AG04449 (cell line): ENCODE measurements at regions not wholly inside any gene's neighbourhood (a gene's known extent, or its start where the extent isn't known, plus 50 kb on each side); places are given as distances from the start of the nearest gene placed in this dataset.

ENCODE experiments used
- CTCF ChIA-PET: fragments of 350-600 bp; formaldehyde crosslinking; extraction: SDS; loops from one replicate; lab custom pipeline; 2021; ENCODE audit warnings: antibody characterized with exemption; lab: Yijun Ruan, JAX
- POLR2A ChIA-PET: fragments of 400-600, 350-600 bp; formaldehyde crosslinking; extraction: SDS; loops from one replicate; lab custom pipeline; 2020; ENCODE audit warnings: antibody characterized with exemption, inconsistent platforms; lab: Yijun Ruan, JAX
- DNase-seq: peaks from one replicate; pipeline ENCODE4 v3.0.0-alpha.2; 2010; ENCODE audit warnings: low read depth, low spot score
- H3K4me3 ChIP-seq: 2 replicates; pipeline ENCODE4 v1.5.1; 2011; ENCODE audit warnings: low read depth, mild to moderate bottlenecking, control low read depth, low read length
- TF ChIP-seq, protein P1 (sequence below): IDR thresholded peaks from one replicate; pipeline ENCODE4 v1.5.1; 2011; ENCODE audit warnings: mild to moderate bottlenecking, moderate library complexity, low read length, control low read depth, inconsistent platforms; ENCODE audit not compliant: insufficient read depth; ENCODE audit errors: missing control alignments

- H3K4me3 ChIP-seq: no peak overlapping the region
- POLR2A ChIA-PET: no interaction called here
- no peak for DNase-seq
- TF ChIP-seq, protein P1, sequence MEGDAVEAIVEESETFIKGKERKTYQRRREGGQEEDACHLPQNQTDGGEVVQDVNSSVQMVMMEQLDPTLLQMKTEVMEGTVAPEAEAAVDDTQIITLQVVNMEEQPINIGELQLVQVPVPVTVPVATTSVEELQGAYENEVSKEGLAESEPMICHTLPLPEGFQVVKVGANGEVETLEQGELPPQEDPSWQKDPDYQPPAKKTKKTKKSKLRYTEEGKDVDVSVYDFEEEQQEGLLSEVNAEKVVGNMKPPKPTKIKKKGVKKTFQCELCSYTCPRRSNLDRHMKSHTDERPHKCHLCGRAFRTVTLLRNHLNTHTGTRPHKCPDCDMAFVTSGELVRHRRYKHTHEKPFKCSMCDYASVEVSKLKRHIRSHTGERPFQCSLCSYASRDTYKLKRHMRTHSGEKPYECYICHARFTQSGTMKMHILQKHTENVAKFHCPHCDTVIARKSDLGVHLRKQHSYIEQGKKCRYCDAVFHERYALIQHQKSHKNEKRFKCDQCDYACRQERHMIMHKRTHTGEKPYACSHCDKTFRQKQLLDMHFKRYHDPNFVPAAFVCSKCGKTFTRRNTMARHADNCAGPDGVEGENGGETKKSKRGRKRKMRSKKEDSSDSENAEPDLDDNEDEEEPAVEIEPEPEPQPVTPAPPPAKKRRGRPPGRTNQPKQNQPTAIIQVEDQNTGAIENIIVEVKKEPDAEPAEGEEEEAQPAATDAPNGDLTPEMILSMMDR: no peak
- CTCF ChIA-PET: no interaction called here
Observed at GRCh38 chr5:29252390-29252789, 1941.1 kb upstream of the CDH6 start.

DNA sequence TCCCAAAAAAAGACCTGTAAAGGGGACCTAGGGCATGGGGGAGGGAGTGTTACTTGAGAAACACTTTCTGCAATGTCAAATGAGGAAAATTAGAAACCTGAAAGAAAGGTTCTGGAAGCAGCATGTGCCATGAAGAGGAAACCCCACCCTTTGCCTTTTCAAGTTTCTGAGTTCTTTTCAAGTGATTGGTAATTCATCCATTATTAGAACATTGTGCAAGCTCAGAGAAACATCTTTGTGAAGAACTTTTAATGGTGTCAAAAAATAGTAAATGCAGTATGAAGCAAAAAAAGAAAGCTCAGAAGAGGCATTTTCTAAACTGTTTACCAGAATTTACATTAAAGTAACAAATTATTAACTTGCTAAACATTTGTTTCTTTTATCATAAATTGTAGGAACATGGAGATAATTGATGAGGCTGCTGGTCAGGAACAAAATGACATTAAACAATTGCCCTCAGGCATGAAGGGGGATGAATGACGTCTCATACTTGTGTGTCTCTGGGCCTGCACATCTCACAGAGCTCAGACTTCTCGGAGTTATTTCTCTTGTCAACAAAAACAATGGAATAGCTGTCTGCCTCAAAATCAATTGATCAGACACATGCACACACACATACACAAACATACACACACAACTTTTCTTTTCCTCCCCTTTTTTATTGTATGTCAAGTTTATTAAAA is 1946.0 kb upstream of the CDH6 start:
- ChIA-PET POLR2A (no interaction called here), CTCF (no interaction called here)
- H3K4me3 ChIP-seq: no peak overlapping the region
- TF ChIP-seq, protein P1: no peak
- no peak for DNase-seq

DNA sequence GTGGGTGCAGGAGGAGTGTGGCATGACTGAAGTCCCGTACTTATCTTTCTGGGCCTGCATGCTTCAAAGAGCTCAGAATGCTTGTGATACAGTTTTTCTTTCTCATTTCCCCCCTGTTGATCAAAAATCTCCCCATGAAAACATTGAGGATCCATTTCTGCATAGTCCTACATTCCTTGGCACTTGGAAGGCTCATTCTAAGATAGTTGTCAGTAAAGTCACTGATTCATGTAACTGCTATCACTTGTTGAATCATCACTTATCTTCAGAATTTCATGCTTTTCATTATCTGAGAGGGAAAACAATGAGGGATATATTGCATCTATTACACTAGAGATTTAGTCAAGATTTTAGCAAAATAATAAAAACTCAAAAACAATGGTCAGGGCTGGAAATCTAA is 1953.1 kb upstream of the CDH6 start:
- CTCF ChIA-PET: no interaction called here
- POLR2A ChIA-PET: no interaction called here
- H3K4me3 ChIP-seq: no peak overlapping the region
- DNase-seq: no peak
- TF ChIP-seq, protein P1: no peak

DNA sequence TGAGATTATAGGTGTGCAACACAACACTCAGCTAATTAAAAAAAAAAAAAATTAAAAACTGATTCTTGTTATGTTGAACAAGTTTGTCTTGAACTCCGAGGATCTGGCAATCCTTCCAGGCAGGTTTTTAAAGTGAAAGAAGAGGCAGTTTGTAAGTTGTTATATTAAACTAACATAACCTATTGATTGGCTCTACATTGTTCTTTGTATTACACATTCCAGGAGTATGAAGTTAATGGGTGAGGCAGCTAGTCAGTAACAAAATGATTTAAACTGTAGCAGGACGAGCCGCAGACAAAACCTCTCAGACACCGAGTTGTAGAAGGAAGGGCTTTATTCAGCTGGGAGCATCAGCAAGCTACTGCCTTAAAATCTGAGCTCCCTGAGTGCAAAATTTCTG is 1953.9 kb upstream of the CDH6 start:
- POLR2A ChIA-PET: no interaction called here
- DNase-seq: no peak
- H3K4me3 ChIP-seq: no peak overlapping the region
- TF ChIP-seq, protein P1: no peak
- CTCF ChIA-PET: no interaction called here

GRCh38 chr5:29238115-29238514 is 1955.4 kb upstream of the CDH6 start:
- ChIA-PET CTCF (no interaction called here), POLR2A (no interaction called here)
- TF ChIP-seq, protein P1: no peak
- H3K4me3 ChIP-seq: no peak overlapping the region
- no peak for DNase-seq

DNA sequence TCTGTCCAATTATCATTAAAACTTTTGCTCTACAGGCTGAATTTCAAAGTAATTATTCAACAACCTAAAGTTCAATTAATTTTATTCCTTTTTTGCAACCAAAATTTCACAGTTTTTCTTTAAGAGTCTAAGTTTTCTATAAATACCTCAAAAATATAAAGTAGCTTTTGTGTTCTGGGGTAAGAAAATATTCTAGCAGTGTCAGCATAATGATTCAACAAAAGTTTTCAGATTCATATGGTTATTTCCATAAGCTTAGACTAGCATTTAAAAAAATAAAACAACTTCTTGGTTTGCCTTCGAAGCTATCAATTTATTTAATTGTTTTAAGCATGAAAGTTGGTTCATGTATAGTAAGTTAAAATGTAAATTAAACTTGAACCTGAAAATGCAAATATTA is 1962.3 kb upstream of the CDH6 start:
- TF ChIP-seq, protein P1: no peak
- POLR2A ChIA-PET: no interaction called here
- CTCF ChIA-PET: no interaction called here
- no peak overlapping the region for H3K4me3 ChIP-seq
- DNase-seq: no peak
